ENCODE measurements at regions not wholly inside any gene's neighbourhood (a gene's known extent, or its start where the extent isn't known, plus 50 kb on each side); places are given as distances from the start of the nearest gene placed in this dataset.
"Not testable (repeated sequence)": the region's sequence is repeated elsewhere in the genome, so short reads cannot be mapped to it uniquely, and the experiment has no call there.

- no peak overlapping the region for H3K4me3 ChIP-seq
- H3K9me3 ChIP-seq (replicated peaks), result no peaks in the 10 kb centered on the region
Measured at GRCh38 chr13:90246687-90247345, 1100.7 kb upstream of the MIR17HG start.

GRCh38 chr13:90253806-90254205 is 1093.7 kb upstream of the MIR17HG start:
- Histone ChIP-seq H3K27me3 (replicated peaks) (no peaks in the 10 kb centered on the region), H3K36me3 (no peaks in the 10 kb centered on the region), H3K4me1 (replicated peaks) (no peaks in the 10 kb centered on the region), H3K9me3 (replicated peaks) (no peaks in the 10 kb centered on the region), H3K27ac (no peak overlapping the region), H3K4me3 (no peak overlapping the region)
- DNase-seq (ENCODE audit: low read depth in 1 of 2, low spot score in 2 of 2), result no peak

More at GRCh38 chr13:90246687-90247345, 1100.7 kb upstream of the MIR17HG start:
- no peaks in the 10 kb centered on the region for H3K4me1 ChIP-seq (replicated peaks)
- no peak overlapping the region for H3K27ac ChIP-seq
- no peaks in the 10 kb centered on the region for H3K36me3 ChIP-seq
- no peak for DNase-seq (ENCODE audit: low read depth in 1 of 2, low spot score in 2 of 2)
- H3K27me3 ChIP-seq (replicated peaks), result no peaks in the 10 kb centered on the region

- no peak for DNase-seq (ENCODE audit: low read depth in 1 of 2, low spot score in 2 of 2)
- H3K36me3 ChIP-seq, result no peaks in the 10 kb centered on the region
- no peaks in the 10 kb centered on the region for H3K9me3 ChIP-seq (replicated peaks)
- H3K4me1 ChIP-seq (replicated peaks), result no peaks in the 10 kb centered on the region
- H3K4me3 ChIP-seq, result no peak overlapping the region
- H3K27me3 ChIP-seq (replicated peaks), result no peaks in the 10 kb centered on the region
- H3K27ac ChIP-seq, result no peak overlapping the region
Measured at GRCh38 chr13:90254437-90254836, 1093.0 kb upstream of the MIR17HG start.

- no peak for DNase-seq (ENCODE audit: low read depth in 1 of 2, low spot score in 2 of 2)
- H3K4me3 ChIP-seq, result no peak overlapping the region
- no peaks in the 10 kb centered on the region for H3K36me3 ChIP-seq
- no peaks in the 10 kb centered on the region for H3K27me3 ChIP-seq (replicated peaks)
- no peaks in the 10 kb centered on the region for H3K4me1 ChIP-seq (replicated peaks)
- H3K27ac ChIP-seq, result no peak overlapping the region
- no peaks in the 10 kb centered on the region for H3K9me3 ChIP-seq (replicated peaks)
Measured at GRCh38 chr13:90256746-90257145, 1090.7 kb upstream of the MIR17HG start.

- H3K36me3 ChIP-seq, result no peaks in the 10 kb centered on the region
- H3K27ac ChIP-seq, result no peak overlapping the region
- no peaks in the 10 kb centered on the region for H3K27me3 ChIP-seq (replicated peaks)
- H3K4me1 ChIP-seq (replicated peaks), result no peaks in the 10 kb centered on the region
- no peak for DNase-seq (ENCODE audit: low read depth in 1 of 2, low spot score in 2 of 2)
- no peaks in the 10 kb centered on the region for H3K9me3 ChIP-seq (replicated peaks)
- H3K4me3 ChIP-seq, result no peak overlapping the region
Measured at GRCh38 chr13:90258129-90258528, 1089.4 kb upstream of the MIR17HG start.

GRCh38 chr13:90261343-90261742 is 1086.1 kb upstream of the MIR17HG start:
- H3K4me1 ChIP-seq (replicated peaks), result no peaks in the 10 kb centered on the region

GRCh38 chr13:90270226-90270625 is 1077.3 kb upstream of the MIR17HG start:
- H3K36me3 ChIP-seq, result no peaks in the 10 kb centered on the region
- no peaks in the 10 kb centered on the region for H3K4me1 ChIP-seq (replicated peaks)
- H3K4me3 ChIP-seq, result no peak overlapping the region
- no peaks in the 10 kb centered on the region for H3K9me3 ChIP-seq (replicated peaks)
- DNase-seq (ENCODE audit: low read depth in 1 of 2, low spot score in 2 of 2), result no peak
- no peaks in the 10 kb centered on the region for H3K27me3 ChIP-seq (replicated peaks)
- no peak overlapping the region for H3K27ac ChIP-seq

More at GRCh38 chr13:90261343-90261742, 1086.1 kb upstream of the MIR17HG start:
- no peaks in the 10 kb centered on the region for H3K27me3 ChIP-seq (replicated peaks)
- no peak for DNase-seq (ENCODE audit: low read depth in 1 of 2, low spot score in 2 of 2)
- H3K4me3 ChIP-seq, result no peak overlapping the region
- H3K36me3 ChIP-seq, result no peaks in the 10 kb centered on the region
- H3K9me3 ChIP-seq (replicated peaks), result no peaks in the 10 kb centered on the region
- H3K27ac ChIP-seq, result no peak overlapping the region

GRCh38 chr13:90272356-90272755 is 1075.1 kb upstream of the MIR17HG start:
- no peaks in the 10 kb centered on the region for H3K27me3 ChIP-seq (replicated peaks)

GRCh38 chr13:90276216-90276615 is 1071.3 kb upstream of the MIR17HG start:
- no peak overlapping the region for H3K4me3 ChIP-seq
- H3K36me3 ChIP-seq, result no peaks in the 10 kb centered on the region
- DNase-seq (ENCODE audit: low read depth in 1 of 2, low spot score in 2 of 2), result no peak
- H3K27me3 ChIP-seq (replicated peaks), result no peaks in the 10 kb centered on the region
- no peak overlapping the region for H3K27ac ChIP-seq
- H3K9me3 ChIP-seq (replicated peaks), result no peaks in the 10 kb centered on the region
- H3K4me1 ChIP-seq (replicated peaks), result no peaks in the 10 kb centered on the region

More at GRCh38 chr13:90272356-90272755, 1075.1 kb upstream of the MIR17HG start:
- Histone ChIP-seq H3K36me3 (no peaks in the 10 kb centered on the region), H3K4me3 (no peak overlapping the region), H3K27ac (no peak overlapping the region), H3K9me3 (replicated peaks) (no peaks in the 10 kb centered on the region), H3K4me1 (replicated peaks) (no peaks in the 10 kb centered on the region)
- DNase-seq (ENCODE audit: low read depth in 1 of 2, low spot score in 2 of 2), result no peak

- H3K9me3 ChIP-seq (replicated peaks); H3K4me1 ChIP-seq (replicated peaks); H3K27me3 ChIP-seq (replicated peaks); H3K4me3 ChIP-seq; H3K36me3 ChIP-seq; H3K27ac ChIP-seq; DNase-seq (ENCODE audit: low read depth in 1 of 2, low spot score in 2 of 2): not testable (repeated sequence)
Measured at GRCh38 chr13:90278231-90278630, 1069.3 kb upstream of the MIR17HG start.

GRCh38 chr13:90281709-90282108 is 1065.8 kb upstream of the MIR17HG start:
- Histone ChIP-seq H3K4me3 (no peak overlapping the region), H3K36me3 (no peaks in the 10 kb centered on the region), H3K4me1 (replicated peaks) (no peaks in the 10 kb centered on the region), H3K27me3 (replicated peaks) (no peaks in the 10 kb centered on the region), H3K27ac (no peak overlapping the region), H3K9me3 (replicated peaks) (no peaks in the 10 kb centered on the region)
- DNase-seq (ENCODE audit: low read depth in 1 of 2, low spot score in 2 of 2), result no peak

GRCh38 chr13:90287521-90287920 is 1060.0 kb upstream of the MIR17HG start:
- Histone ChIP-seq H3K9me3 (replicated peaks) (no peaks in the 10 kb centered on the region), H3K4me3 (no peak overlapping the region)
- no peak for DNase-seq (ENCODE audit: low read depth in 1 of 2, low spot score in 2 of 2)

GRCh38 chr13:90293793-90294361 is 1053.6 kb upstream of the MIR17HG start:
- H3K4me1 ChIP-seq (replicated peaks), result no peaks in the 10 kb centered on the region
- H3K27ac ChIP-seq, result no peak overlapping the region
- DNase-seq (ENCODE audit: low read depth in 1 of 2, low spot score in 2 of 2), result no peak
- H3K36me3 ChIP-seq, result no peaks in the 10 kb centered on the region
- no peak overlapping the region for H3K4me3 ChIP-seq
- no peaks in the 10 kb centered on the region for H3K27me3 ChIP-seq (replicated peaks)
- H3K9me3 ChIP-seq (replicated peaks), result no peaks in the 10 kb centered on the region

More at GRCh38 chr13:90287521-90287920, 1060.0 kb upstream of the MIR17HG start:
- H3K36me3 ChIP-seq, result no peaks in the 10 kb centered on the region
- H3K4me1 ChIP-seq (replicated peaks), result no peaks in the 10 kb centered on the region
- H3K27ac ChIP-seq, result no peak overlapping the region
- H3K27me3 ChIP-seq (replicated peaks), result no peaks in the 10 kb centered on the region

- H3K9me3 ChIP-seq (replicated peaks), result no peaks in the 10 kb centered on the region
- DNase-seq (ENCODE audit: low read depth in 1 of 2, low spot score in 2 of 2), result no peak
- H3K27me3 ChIP-seq (replicated peaks), result no peaks in the 10 kb centered on the region
- H3K4me1 ChIP-seq (replicated peaks), result no peaks in the 10 kb centered on the region
- H3K36me3 ChIP-seq, result no peaks in the 10 kb centered on the region
- H3K27ac ChIP-seq, result no peak overlapping the region
- H3K4me3 ChIP-seq, result no peak overlapping the region
Measured at GRCh38 chr13:90299238-90299637, 1048.2 kb upstream of the MIR17HG start.

- H3K4me3 ChIP-seq, result no peak overlapping the region
- H3K27me3 ChIP-seq (replicated peaks), result no peaks in the 10 kb centered on the region
- H3K27ac ChIP-seq, result no peak overlapping the region
- H3K36me3 ChIP-seq, result no peaks in the 10 kb centered on the region
- no peaks in the 10 kb centered on the region for H3K9me3 ChIP-seq (replicated peaks)
- no peaks in the 10 kb centered on the region for H3K4me1 ChIP-seq (replicated peaks)
- no peak for DNase-seq (ENCODE audit: low read depth in 1 of 2, low spot score in 2 of 2)
Measured at GRCh38 chr13:90300015-90300414, 1047.5 kb upstream of the MIR17HG start.
